NCI-H146 treated with DMSO at 0.1 percent for 48 hours (cell line): ENCODE measurements at regions not wholly inside any gene's neighbourhood (a gene's known extent, or its start where the extent isn't known, plus 50 kb on each side); places are given as distances from the start of the nearest gene placed in this dataset.
A peak's percentile ranks its signal among the peaks of the same experiment; 100 is the strongest.

Source experiments
- DNase-seq: peaks from one replicate; lab custom pipeline; 2025; ENCODE audit not compliant: unreplicated experiment; lab: John Stamatoyannopoulos, UW

GRCh38 chr2:217189131-217189530, 329.3 kb upstream of the TNP1 start:
- DNase-seq, result no peak

GRCh38 chr2:217186668-217187159, 326.9 kb upstream of the TNP1 start:
- no peak for DNase-seq

- no peak for DNase-seq
Observed at GRCh38 chr2:217186152-217186551, 326.3 kb upstream of the TNP1 start.

- no peak for DNase-seq
Observed at GRCh38 chr2:217185265-217185995, 325.6 kb upstream of the TNP1 start.

GRCh38 chr2:217184242-217184641, 324.4 kb upstream of the TNP1 start:
- no peak for DNase-seq

- DNase-seq, result no peak
Observed at GRCh38 chr2:217183471-217183870, 323.6 kb upstream of the TNP1 start.

GRCh38 chr2:217182926-217183325, 323.1 kb upstream of the TNP1 start:
- no peak for DNase-seq

- no peak for DNase-seq
Observed at GRCh38 chr2:217181512-217181911, 321.6 kb upstream of the TNP1 start.

- DNase-seq, result no peak
Observed at GRCh38 chr2:217179854-217180253, 320.0 kb upstream of the TNP1 start.

- DNase-seq, result no peak
Observed at GRCh38 chr2:217178341-217178740, 318.5 kb upstream of the TNP1 start.

- no peak for DNase-seq
Observed at GRCh38 chr2:217177720-217178119, 317.9 kb upstream of the TNP1 start.

GRCh38 chr2:217171874-217172273, 312.0 kb upstream of the TNP1 start:
- DNase-seq, result no peak

GRCh38 chr2:217168496-217168895, 308.6 kb upstream of the TNP1 start:
- DNase-seq, result no peak

- DNase-seq, result no peak
Observed at GRCh38 chr2:217167531-217167930, 307.7 kb upstream of the TNP1 start.

- peak; percentile 45 for DNase-seq
Observed at GRCh38 chr2:217166241-217166850, 306.5 kb upstream of the TNP1 start.

GRCh38 chr2:217165547-217165946, 305.7 kb upstream of the TNP1 start:
- DNase-seq, result no peak

GRCh38 chr2:217163987-217164386, 304.1 kb upstream of the TNP1 start:
- no peak for DNase-seq

GRCh38 chr2:217162533-217162932, 302.7 kb upstream of the TNP1 start:
- DNase-seq, result peak; percentile 31

- DNase-seq, result no peak
Observed at GRCh38 chr2:217160978-217161973, 301.4 kb upstream of the TNP1 start.

- DNase-seq, result no peak
Observed at GRCh38 chr2:217160103-217160743, 300.4 kb upstream of the TNP1 start.

GRCh38 chr2:217158928-217159327, 299.1 kb upstream of the TNP1 start:
- no peak for DNase-seq
